Neuron (in vitro differentiated cells): ENCODE measurements at regions not wholly inside any gene's neighbourhood (a gene's known extent, or its start where the extent isn't known, plus 50 kb on each side); places are given as distances from the start of the nearest gene placed in this dataset.
"Not testable (repeated sequence)": the region's sequence is repeated elsewhere in the genome, so short reads cannot be mapped to it uniquely, and the experiment has no call there.

ENCODE experiments used
- H2AFZ ChIP-seq: one replicate; pipeline ENCODE4 v1.6.1; 2013; ENCODE audit warnings: low read depth, mild to moderate bottlenecking, inconsistent platforms, low read length, moderate library complexity
- H3K27me3 ChIP-seq: one replicate; pipeline ENCODE4 v1.6.1; 2013; ENCODE audit warnings: low read length; ENCODE audit not compliant: insufficient read depth
- H3K36me3 ChIP-seq: one replicate; pipeline ENCODE4 v1.6.1; 2013; ENCODE audit warnings: low read length; ENCODE audit not compliant: insufficient read depth
- H3K4me1 ChIP-seq: one replicate; pipeline ENCODE4 v1.6.1; 2013; ENCODE audit warnings: low read length; ENCODE audit not compliant: insufficient read depth
- H3K4me3 ChIP-seq: 2 replicates; pipeline ENCODE4 v1.5.1; 2013; ENCODE audit warnings: mild to moderate bottlenecking, low read length, moderate library complexity
- H3K9me3 ChIP-seq: one replicate; pipeline ENCODE4 v1.6.1; 2013; ENCODE audit warnings: low read length

DNA sequence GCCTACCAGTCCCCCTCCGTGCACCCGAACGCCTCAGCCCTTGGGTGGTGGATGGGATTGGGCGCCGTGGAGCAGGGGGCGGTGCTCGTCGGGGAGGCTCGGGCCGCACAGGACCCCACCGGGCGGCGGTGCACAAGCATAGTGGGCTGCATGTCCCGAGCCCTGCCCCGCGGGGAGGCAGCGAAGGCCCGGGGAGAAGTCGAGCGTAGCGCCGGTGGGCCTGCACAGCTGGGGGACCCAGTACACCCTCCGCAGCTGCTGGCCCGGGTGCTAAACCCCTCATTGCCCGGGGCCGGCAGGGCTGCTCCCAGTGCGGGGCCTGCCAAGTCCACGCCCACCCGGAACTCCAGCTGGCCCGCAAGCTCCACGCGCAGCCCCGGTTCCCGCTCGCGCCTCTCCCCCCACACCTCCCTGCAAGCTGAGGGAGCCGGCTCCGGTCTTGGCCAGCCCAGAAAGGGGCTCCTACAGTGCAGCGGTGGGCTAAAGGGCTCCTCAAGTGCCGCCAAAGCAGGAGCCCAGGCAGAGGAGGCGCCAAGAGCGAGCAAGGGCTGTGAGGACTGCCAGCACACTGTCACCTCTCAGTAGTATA lies 891.3 kb upstream of the EPHA5 start:
- peaks cover 15% of the 10 kb centered on the region for H3K4me1 ChIP-seq
- H3K4me3 ChIP-seq, H3K27me3 ChIP-seq, H3K9me3 ChIP-seq, H3K36me3 ChIP-seq, H2AFZ ChIP-seq: not testable (repeated sequence)

DNA sequence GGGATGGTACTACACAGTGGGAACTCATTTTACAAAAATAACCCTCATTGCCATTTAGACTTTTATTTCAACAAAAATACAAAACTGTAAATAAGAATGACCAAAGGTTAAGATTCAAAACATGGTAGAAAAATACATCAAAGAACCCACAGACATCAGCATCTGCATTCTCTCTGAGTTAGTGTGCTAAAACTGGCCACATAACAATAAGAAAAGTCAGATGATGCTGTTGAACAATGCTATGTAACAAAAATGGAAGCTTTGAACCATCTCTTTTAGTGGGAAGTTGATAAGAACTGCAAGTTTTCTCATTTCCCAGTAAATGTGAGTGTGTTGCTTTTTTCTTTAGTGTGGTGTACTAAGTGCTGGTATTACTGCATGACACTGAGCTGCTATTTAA lies 888.4 kb upstream of the EPHA5 start:
- Histone ChIP-seq H3K27me3 (no peaks in the 10 kb centered on the region), H2AFZ (peak overlapping the region; percentile 81), H3K9me3 (no peaks in the 10 kb centered on the region), H3K36me3 (no peaks in the 10 kb centered on the region), H3K4me1 (peaks cover 4% of the 10 kb centered on the region), H3K4me3 (no peak overlapping the region)

GRCh38 chr4:66556651-66557278 lies 886.5 kb upstream of the EPHA5 start:
- Histone ChIP-seq H3K27me3 (no peaks in the 10 kb centered on the region), H3K4me3 (no peak overlapping the region), H3K36me3 (no peaks in the 10 kb centered on the region), H3K4me1 (no peaks in the 10 kb centered on the region), H3K9me3 (no peaks in the 10 kb centered on the region), H2AFZ (no peak overlapping the region)

DNA sequence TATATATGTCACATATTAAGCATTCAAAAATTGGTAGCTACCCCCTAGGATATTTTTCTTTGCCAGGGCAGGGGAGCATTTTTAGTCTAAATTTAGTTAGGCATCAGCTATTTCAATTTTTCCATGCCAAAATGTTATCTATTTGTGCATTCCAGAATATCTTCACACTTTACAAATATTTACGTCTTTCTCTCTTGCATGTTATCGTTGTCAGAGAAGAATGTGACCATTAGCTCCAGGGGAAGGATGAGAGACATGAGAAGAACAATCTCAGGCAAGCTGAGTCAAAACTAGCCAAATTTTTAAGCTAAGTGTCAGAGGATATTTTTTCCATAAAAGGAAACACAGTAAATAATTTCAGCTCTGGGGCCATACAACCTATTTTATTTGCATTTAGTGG lies 885.0 kb upstream of the EPHA5 start:
- H3K36me3 ChIP-seq, result no peaks in the 10 kb centered on the region
- H3K4me1 ChIP-seq, result no peaks in the 10 kb centered on the region
- no peak overlapping the region for H2AFZ ChIP-seq
- no peaks in the 10 kb centered on the region for H3K9me3 ChIP-seq
- H3K27me3 ChIP-seq, result no peaks in the 10 kb centered on the region
- no peak overlapping the region for H3K4me3 ChIP-seq

DNA sequence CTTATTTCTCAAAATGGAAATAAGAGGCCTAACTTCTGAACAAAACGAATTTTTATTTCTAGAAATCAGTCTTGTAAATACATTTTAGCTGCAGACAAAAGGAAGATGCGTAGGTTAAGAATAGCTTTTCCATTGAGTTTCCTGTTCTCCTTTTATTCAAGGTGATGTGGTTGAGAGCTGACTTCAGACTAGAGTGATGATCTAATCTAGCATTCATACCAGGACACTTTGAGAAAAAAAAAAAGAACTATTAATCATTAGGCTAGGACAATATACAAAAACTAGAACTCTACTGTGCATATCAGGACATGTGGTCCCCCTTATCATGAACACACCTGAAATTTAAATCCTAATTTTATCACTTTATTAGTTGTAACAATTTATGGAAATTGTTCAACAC lies 884.5 kb upstream of the EPHA5 start:
- Histone ChIP-seq H3K4me3 (no peak overlapping the region), H3K36me3 (no peaks in the 10 kb centered on the region), H3K9me3 (no peaks in the 10 kb centered on the region), H3K27me3 (no peaks in the 10 kb centered on the region), H3K4me1 (no peaks in the 10 kb centered on the region), H2AFZ (no peak overlapping the region)

DNA sequence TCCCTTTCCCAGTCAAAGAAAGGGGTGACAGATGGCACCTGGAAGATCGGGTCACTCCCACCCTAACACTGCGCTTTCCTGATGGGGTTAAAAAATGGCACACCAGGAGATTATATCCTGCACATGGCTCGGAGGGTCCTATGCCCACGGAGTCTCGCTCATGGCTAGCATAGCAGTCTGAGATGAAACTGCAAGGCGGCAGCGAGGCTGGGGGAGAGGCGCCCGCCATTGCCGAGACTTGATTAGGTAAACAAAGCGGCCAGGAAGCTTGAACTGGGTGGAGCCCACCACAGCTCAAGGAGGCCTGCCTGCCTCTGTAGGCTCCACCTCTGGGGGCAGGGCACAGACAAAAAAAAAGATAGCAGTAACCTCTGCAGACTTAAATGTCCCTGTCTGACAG lies 875.0 kb upstream of the EPHA5 start:
- H3K27me3 ChIP-seq, H3K4me1 ChIP-seq, H2AFZ ChIP-seq, H3K4me3 ChIP-seq, H3K9me3 ChIP-seq, H3K36me3 ChIP-seq: not testable (repeated sequence)

GRCh38 chr4:66544281-66544680 lies 874.0 kb upstream of the EPHA5 start:
- Histone ChIP-seq H3K4me1 (no peaks in the 10 kb centered on the region), H3K9me3 (no peaks in the 10 kb centered on the region), H3K27me3 (no peaks in the 10 kb centered on the region), H2AFZ (no peak overlapping the region), H3K4me3 (no peak overlapping the region), H3K36me3 (no peaks in the 10 kb centered on the region)

GRCh38 chr4:66539745-66540144 lies 869.5 kb upstream of the EPHA5 start:
- Histone ChIP-seq H3K4me3 (no peak overlapping the region), H3K36me3 (no peaks in the 10 kb centered on the region)

DNA sequence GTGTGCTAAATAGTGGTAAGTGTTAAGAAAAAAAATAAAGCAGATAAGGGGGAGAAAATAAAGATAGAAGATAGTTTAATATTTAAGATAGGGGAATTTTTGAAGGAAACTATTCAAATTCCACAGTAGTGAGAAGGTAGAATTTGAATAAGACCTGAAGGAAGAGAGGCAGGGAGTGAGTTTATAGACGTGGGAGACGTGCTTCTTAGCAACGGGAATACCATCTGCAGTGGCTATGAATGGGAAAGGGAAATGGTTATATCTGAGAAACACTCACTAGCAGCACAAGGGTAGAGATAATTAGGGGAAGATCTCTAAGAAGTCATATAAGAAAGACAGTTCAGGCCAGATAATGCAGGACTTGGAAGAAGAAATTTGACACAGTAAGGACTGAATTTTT lies 854.5 kb upstream of the EPHA5 start:
- no peak overlapping the region for H2AFZ ChIP-seq
- no peaks in the 10 kb centered on the region for H3K27me3 ChIP-seq
- peaks cover 5% of the 10 kb centered on the region for H3K4me1 ChIP-seq
- no peak overlapping the region for H3K4me3 ChIP-seq
- no peaks in the 10 kb centered on the region for H3K36me3 ChIP-seq
- no peaks in the 10 kb centered on the region for H3K9me3 ChIP-seq

More at GRCh38 chr4:66539745-66540144, 869.5 kb upstream of the EPHA5 start:
- Histone ChIP-seq H3K27me3 (no peaks in the 10 kb centered on the region), H3K4me1 (peaks cover 3% of the 10 kb centered on the region), H2AFZ (no peak overlapping the region), H3K9me3 (no peaks in the 10 kb centered on the region)

- Histone ChIP-seq H3K9me3 (no peaks in the 10 kb centered on the region), H2AFZ (no peak overlapping the region), H3K4me3 (no peak overlapping the region), H3K27me3 (no peaks in the 10 kb centered on the region), H3K36me3 (no peaks in the 10 kb centered on the region), H3K4me1 (peaks cover 5% of the 10 kb centered on the region)
These were observed 852.0 kb upstream of the EPHA5 start for GRCh38 chr4:66522244-66522643.

- Histone ChIP-seq H3K9me3 (no peaks in the 10 kb centered on the region), H2AFZ (no peak overlapping the region), H3K36me3 (no peaks in the 10 kb centered on the region), H3K4me3 (no peak overlapping the region), H3K4me1 (no peaks in the 10 kb centered on the region), H3K27me3 (no peaks in the 10 kb centered on the region)
These were observed 846.7 kb upstream of the EPHA5 start for GRCh38 chr4:66516940-66517339.

DNA sequence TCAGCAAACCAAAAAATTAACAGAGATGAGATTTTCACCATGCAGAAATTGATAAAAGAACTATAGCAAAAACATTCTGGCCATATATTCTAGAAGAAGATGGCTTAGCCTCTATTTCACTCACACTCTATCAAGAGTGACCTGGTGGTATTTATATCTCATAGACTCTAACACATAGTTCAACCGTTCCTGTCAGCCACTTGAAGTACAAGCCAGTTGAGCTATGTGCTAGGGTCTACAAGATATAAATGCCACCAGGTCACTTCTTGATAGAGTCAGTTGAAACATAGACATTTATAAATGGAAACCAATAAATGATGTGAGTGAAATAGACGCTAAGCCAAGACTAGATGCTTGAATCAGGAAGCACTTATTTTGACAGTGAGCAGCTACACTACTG lies 836.7 kb upstream of the EPHA5 start:
- Histone ChIP-seq H3K4me1 (no peaks in the 10 kb centered on the region), H2AFZ (no peak overlapping the region), H3K9me3 (no peaks in the 10 kb centered on the region), H3K4me3 (no peak overlapping the region), H3K36me3 (no peaks in the 10 kb centered on the region), H3K27me3 (no peaks in the 10 kb centered on the region)

- H3K36me3 ChIP-seq, result no peaks in the 10 kb centered on the region
- no peaks in the 10 kb centered on the region for H3K27me3 ChIP-seq
- H3K4me3 ChIP-seq, result no peak overlapping the region
- no peak overlapping the region for H2AFZ ChIP-seq
- no peaks in the 10 kb centered on the region for H3K4me1 ChIP-seq
- no peaks in the 10 kb centered on the region for H3K9me3 ChIP-seq
These were observed 831.7 kb upstream of the EPHA5 start for GRCh38 chr4:66501997-66502396.

GRCh38 chr4:66490729-66491128 lies 820.4 kb upstream of the EPHA5 start:
- no peak overlapping the region for H3K4me3 ChIP-seq

More at GRCh38 chr4:66490729-66491128, 820.4 kb upstream of the EPHA5 start:
- Histone ChIP-seq H2AFZ (no peak overlapping the region), H3K4me1 (no peaks in the 10 kb centered on the region), H3K36me3 (no peaks in the 10 kb centered on the region), H3K27me3 (no peaks in the 10 kb centered on the region), H3K9me3 (no peaks in the 10 kb centered on the region)
